Upper lobe of left lung (tissue), 4 donors: ENCODE measurements at regions not wholly inside any gene's neighbourhood (a gene's known extent, or its start where the extent isn't known, plus 50 kb on each side); places are given as distances from the start of the nearest gene placed in this dataset.

Experiments
- POLR2A ChIP-seq, 4 donors: fragments of 450-650 bp; IDR thresholded peaks; one replicate each; pipeline ENCODE4 v1.5.1; 2016 to 2017; ENCODE audit warnings: antibody characterized with exemption in 4 of 4, mild to moderate bottlenecking in 2 of 4
- TF ChIP-seq, protein P1 (sequence below), 6 experiments: fragments of 450-650 bp in 4 of 6; fragments of 200-600 bp in 2 of 6; sonication (generic) in 2 of 6; IDR thresholded peaks; one replicate each; pipeline ENCODE4 v1.5.1; 2016 to 2019; ENCODE audit warnings: antibody characterized with exemption in 6 of 6

DNA sequence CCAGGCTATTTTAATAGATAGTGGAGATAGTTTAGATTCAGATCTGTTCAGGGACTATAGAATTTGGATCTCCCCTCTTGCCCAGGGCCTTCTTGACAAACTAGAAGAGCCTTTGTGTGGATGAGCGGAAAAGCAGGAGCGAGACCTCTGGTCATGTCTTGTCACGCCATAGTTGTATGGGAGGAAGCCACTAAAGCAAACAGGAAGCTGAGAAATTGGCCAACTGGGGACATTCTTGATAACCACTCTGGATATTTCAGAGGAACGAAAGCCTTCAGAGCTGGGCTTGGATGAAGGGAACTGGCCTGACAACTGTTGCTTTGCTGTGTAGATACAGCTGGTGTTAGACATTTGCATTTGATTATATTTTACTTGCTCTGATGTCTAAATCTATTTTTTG, 54.1 kb upstream of the EXOC2 start:
- TF ChIP-seq, protein P1, sequence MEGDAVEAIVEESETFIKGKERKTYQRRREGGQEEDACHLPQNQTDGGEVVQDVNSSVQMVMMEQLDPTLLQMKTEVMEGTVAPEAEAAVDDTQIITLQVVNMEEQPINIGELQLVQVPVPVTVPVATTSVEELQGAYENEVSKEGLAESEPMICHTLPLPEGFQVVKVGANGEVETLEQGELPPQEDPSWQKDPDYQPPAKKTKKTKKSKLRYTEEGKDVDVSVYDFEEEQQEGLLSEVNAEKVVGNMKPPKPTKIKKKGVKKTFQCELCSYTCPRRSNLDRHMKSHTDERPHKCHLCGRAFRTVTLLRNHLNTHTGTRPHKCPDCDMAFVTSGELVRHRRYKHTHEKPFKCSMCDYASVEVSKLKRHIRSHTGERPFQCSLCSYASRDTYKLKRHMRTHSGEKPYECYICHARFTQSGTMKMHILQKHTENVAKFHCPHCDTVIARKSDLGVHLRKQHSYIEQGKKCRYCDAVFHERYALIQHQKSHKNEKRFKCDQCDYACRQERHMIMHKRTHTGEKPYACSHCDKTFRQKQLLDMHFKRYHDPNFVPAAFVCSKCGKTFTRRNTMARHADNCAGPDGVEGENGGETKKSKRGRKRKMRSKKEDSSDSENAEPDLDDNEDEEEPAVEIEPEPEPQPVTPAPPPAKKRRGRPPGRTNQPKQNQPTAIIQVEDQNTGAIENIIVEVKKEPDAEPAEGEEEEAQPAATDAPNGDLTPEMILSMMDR (IDR thresholded peaks at IDR 0.05): no peak
- no peak for TF ChIP-seq POLR2A (IDR thresholded peaks at IDR 0.05)
